IPS DF 19.7 (cell line): ENCODE measurements at regions not wholly inside any gene's neighbourhood (a gene's known extent, or its start where the extent isn't known, plus 50 kb on each side); places are given as distances from the start of the nearest gene placed in this dataset.
"Not testable (repeated sequence)": the region's sequence is repeated elsewhere in the genome, so short reads cannot be mapped to it uniquely, and the experiment has no call there.

Experiments
- DNase-seq: peaks from one replicate; pipeline ENCODE4 v3.0.0-alpha.2; 2013; ENCODE audit warnings: low read depth, low spot score

GRCh38 chr2:17460371-17461086, 57.7 kb downstream of the RAD51AP2 start:
- DNase-seq = no peak

- DNase-seq = no peak
These were observed 62.9 kb downstream of the RAD51AP2 start for GRCh38 chr2:17455343-17455742.

GRCh38 chr2:17446191-17446590, 72.0 kb downstream of the RAD51AP2 start:
- not testable (repeated sequence) for DNase-seq

- no peak for DNase-seq
These were observed 72.5 kb downstream of the RAD51AP2 start for GRCh38 chr2:17445744-17446143.

- no peak for DNase-seq
These were observed 75.9 kb downstream of the RAD51AP2 start for GRCh38 chr2:17442334-17442733.

GRCh38 chr2:17441790-17442189, 76.5 kb downstream of the RAD51AP2 start:
- DNase-seq = no peak

GRCh38 chr2:17441055-17441771, 77.0 kb downstream of the RAD51AP2 start:
- DNase-seq = no peak

GRCh38 chr2:17430326-17430725, 87.9 kb downstream of the RAD51AP2 start:
- no peak for DNase-seq

GRCh38 chr2:17429130-17429529, 89.1 kb downstream of the RAD51AP2 start:
- no peak for DNase-seq

- no peak for DNase-seq
These were observed 90.8 kb downstream of the RAD51AP2 start for GRCh38 chr2:17427401-17427800.

- no peak for DNase-seq
These were observed 91.5 kb downstream of the RAD51AP2 start for GRCh38 chr2:17426743-17427142.

- no peak for DNase-seq
These were observed 96.2 kb downstream of the RAD51AP2 start for GRCh38 chr2:17422061-17422460.

- DNase-seq = no peak
These were observed 101.3 kb downstream of the RAD51AP2 start for GRCh38 chr2:17416884-17417391.

GRCh38 chr2:17413036-17413435, 105.2 kb downstream of the RAD51AP2 start:
- DNase-seq = no peak

GRCh38 chr2:17401096-17401495, 117.1 kb downstream of the RAD51AP2 start:
- no peak for DNase-seq

GRCh38 chr2:17398770-17399169, 119.5 kb downstream of the RAD51AP2 start:
- no peak for DNase-seq

GRCh38 chr2:17388798-17389197, 129.4 kb downstream of the RAD51AP2 start:
- DNase-seq = no peak

GRCh38 chr2:17387591-17387990, 130.6 kb downstream of the RAD51AP2 start:
- no peak for DNase-seq

GRCh38 chr2:17386771-17387170, 131.5 kb downstream of the RAD51AP2 start:
- no peak for DNase-seq

GRCh38 chr2:17380003-17380402, 138.2 kb downstream of the RAD51AP2 start:
- no peak for DNase-seq

GRCh38 chr2:17375262-17375661, 143.0 kb downstream of the RAD51AP2 start:
- no peak for DNase-seq

- no peak for DNase-seq
These were observed 144.5 kb downstream of the RAD51AP2 start for GRCh38 chr2:17373741-17374140.

GRCh38 chr2:17373041-17373440, 145.2 kb downstream of the RAD51AP2 start:
- no peak for DNase-seq
